Spleen (tissue), 7 donors: ENCODE measurements at regions not wholly inside any gene's neighbourhood (a gene's known extent, or its start where the extent isn't known, plus 50 kb on each side); places are given as distances from the start of the nearest gene placed in this dataset.

Source experiments
- POLR2A ChIP-seq, 3 donors: fragments of 450-650 bp; IDR thresholded peaks; one replicate each; pipeline ENCODE4 v1.5.1; 2017; ENCODE audit warnings: antibody characterized with exemption in 3 of 3, mild to moderate bottlenecking in 1 of 3
- POLR2AphosphoS5 ChIP-seq, 3 donors: sonication (generic); formaldehyde crosslinking; IDR thresholded peaks; one replicate each; pipeline ENCODE4 v1.5.1; 2017; ENCODE audit warnings: antibody characterized with exemption in 3 of 3
- TF ChIP-seq, protein P1 (sequence below), 11 experiments: fragments of 200-600 bp in 7 of 11; fragments of 450-650 bp in 4 of 11; sonication (generic) in 4 of 11; IDR thresholded peaks in 8 of 11; conservative IDR thresholded peaks in 3 of 11; 1 replicate in 7 of 11; 2 replicates in 4 of 11; pipeline versions ENCODE4 v1.4.0 to v1.8.0; 2016 to 2021; ENCODE audit warnings: antibody characterized with exemption in 11 of 11, inconsistent platforms in 4 of 11, mild to moderate bottlenecking in 1 of 11
- donor health status: DM: no; HTN: no; CAD: no; lungs with moderate emphysema.
- donor health status: DM: no; HTN: no; CAD: no.
- donor health status: DM: no; HTN: no; CAD: no.

DNA sequence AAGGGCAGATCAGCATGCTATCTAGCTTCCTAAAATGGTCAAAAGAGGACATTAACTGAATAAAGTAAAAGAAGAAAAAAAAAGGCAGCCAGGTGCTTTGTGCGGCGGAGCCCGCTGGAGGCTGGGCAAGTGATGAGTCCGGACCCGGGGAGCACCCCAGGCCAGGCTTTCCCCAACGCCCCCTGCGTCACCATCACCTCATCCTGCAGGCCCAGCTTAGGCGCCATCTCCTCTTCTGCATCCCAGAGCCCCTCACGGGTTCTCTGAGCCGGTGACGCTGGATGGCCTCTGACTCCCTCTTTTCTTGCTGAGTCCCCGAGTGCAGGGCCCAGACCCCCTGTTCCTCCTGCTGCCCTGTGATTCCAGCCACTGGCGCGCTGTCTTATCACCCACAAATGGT, 250.1 kb downstream of the TBXT start:
- TF ChIP-seq, protein P1, sequence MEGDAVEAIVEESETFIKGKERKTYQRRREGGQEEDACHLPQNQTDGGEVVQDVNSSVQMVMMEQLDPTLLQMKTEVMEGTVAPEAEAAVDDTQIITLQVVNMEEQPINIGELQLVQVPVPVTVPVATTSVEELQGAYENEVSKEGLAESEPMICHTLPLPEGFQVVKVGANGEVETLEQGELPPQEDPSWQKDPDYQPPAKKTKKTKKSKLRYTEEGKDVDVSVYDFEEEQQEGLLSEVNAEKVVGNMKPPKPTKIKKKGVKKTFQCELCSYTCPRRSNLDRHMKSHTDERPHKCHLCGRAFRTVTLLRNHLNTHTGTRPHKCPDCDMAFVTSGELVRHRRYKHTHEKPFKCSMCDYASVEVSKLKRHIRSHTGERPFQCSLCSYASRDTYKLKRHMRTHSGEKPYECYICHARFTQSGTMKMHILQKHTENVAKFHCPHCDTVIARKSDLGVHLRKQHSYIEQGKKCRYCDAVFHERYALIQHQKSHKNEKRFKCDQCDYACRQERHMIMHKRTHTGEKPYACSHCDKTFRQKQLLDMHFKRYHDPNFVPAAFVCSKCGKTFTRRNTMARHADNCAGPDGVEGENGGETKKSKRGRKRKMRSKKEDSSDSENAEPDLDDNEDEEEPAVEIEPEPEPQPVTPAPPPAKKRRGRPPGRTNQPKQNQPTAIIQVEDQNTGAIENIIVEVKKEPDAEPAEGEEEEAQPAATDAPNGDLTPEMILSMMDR (IDR thresholded peaks at IDR 0.05 in 8 of 11, conservative IDR thresholded peaks at IDR 0.05 in 3 of 11), result no peak
- TF ChIP-seq POLR2A (IDR thresholded peaks at IDR 0.05) (no peak), POLR2AphosphoS5 (IDR thresholded peaks at IDR 0.05) (no peak)
